Keratinocyte (primary cell): ENCODE measurements at regions not wholly inside any gene's neighbourhood (a gene's known extent, or its start where the extent isn't known, plus 50 kb on each side); places are given as distances from the start of the nearest gene placed in this dataset.

Experiments used
- EZH2 ChIP-seq: IDR thresholded peaks from one replicate; pipeline ENCODE4 v1.6.1; 2012; ENCODE audit warnings: inconsistent platforms, mild to moderate bottlenecking, low read length, moderate library complexity
- TF ChIP-seq, protein P1 (sequence below), 3 experiments: IDR thresholded peaks in 1 of 3; conservative IDR thresholded peaks in 1 of 3; optimal IDR thresholded peaks in 1 of 3; 2 replicates in 2 of 3; 3 replicates in 1 of 3; pipeline versions ENCODE3 to v1.5.1; 2011; ENCODE audit warnings: low read length in 3 of 3, mild to moderate bottlenecking in 3 of 3, moderate library complexity in 2 of 3, control low read depth in 1 of 3, inconsistent platforms in 1 of 3; ENCODE audit not compliant: insufficient read depth in 2 of 3; ENCODE audit errors: extremely low read depth in 1 of 3

- no peak for TF ChIP-seq EZH2
- TF ChIP-seq, protein P1, sequence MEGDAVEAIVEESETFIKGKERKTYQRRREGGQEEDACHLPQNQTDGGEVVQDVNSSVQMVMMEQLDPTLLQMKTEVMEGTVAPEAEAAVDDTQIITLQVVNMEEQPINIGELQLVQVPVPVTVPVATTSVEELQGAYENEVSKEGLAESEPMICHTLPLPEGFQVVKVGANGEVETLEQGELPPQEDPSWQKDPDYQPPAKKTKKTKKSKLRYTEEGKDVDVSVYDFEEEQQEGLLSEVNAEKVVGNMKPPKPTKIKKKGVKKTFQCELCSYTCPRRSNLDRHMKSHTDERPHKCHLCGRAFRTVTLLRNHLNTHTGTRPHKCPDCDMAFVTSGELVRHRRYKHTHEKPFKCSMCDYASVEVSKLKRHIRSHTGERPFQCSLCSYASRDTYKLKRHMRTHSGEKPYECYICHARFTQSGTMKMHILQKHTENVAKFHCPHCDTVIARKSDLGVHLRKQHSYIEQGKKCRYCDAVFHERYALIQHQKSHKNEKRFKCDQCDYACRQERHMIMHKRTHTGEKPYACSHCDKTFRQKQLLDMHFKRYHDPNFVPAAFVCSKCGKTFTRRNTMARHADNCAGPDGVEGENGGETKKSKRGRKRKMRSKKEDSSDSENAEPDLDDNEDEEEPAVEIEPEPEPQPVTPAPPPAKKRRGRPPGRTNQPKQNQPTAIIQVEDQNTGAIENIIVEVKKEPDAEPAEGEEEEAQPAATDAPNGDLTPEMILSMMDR (optimal IDR thresholded peaks at IDR 0.05 in 1 of 3, IDR thresholded peaks at IDR 0.05 in 1 of 3, conservative IDR thresholded peaks at IDR 0.05 in 1 of 3; ENCODE audit: extremely low read depth in 1 of 3, insufficient read depth in 2 of 3, low read length in 3 of 3) = no peak
Measured at GRCh38 chr4:84325625-84326024, 173.5 kb downstream of the NKX6-1 start.
